Naive B cell (primary cell): ENCODE measurements at regions not wholly inside any gene's neighbourhood (a gene's known extent, or its start where the extent isn't known, plus 50 kb on each side); places are given as distances from the start of the nearest gene placed in this dataset.
A peak's percentile ranks its signal among the peaks of the same experiment; 100 is the strongest.
"Not testable (repeated sequence)": the region's sequence is repeated elsewhere in the genome, so short reads cannot be mapped to it uniquely, and the experiment has no call there.

ENCODE experiments used
- ATAC-seq, 2 donors: fragments of 150-1000 bp; cut with Tn5 transposase; 2 replicates each; pipeline ENCODE4 v1.10.0; 2021; ENCODE audit warnings: low read depth in 2 of 2, mild to moderate bottlenecking in 2 of 2, moderate library complexity in 2 of 2
- DNase-seq: peaks from one replicate; pipeline ENCODE4 v3.0.0; 2022
- H3K27ac Mint-ChIP-seq, 6 donors: one replicate each; pipeline ENCODE4 v1.8.0; 2020 to 2022; ENCODE audit warnings: mild to moderate bottlenecking in 6 of 6, mixed read lengths in 6 of 6, moderate library complexity in 5 of 6, inconsistent platforms in 2 of 6
- H3K27me3 Mint-ChIP-seq, 3 donors: one replicate each; pipeline ENCODE4 v1.8.0; 2021 to 2022; ENCODE audit warnings: mixed read lengths in 3 of 3, mild to moderate bottlenecking in 1 of 3
- H3K36me3 Mint-ChIP-seq, 2 donors: one replicate each; pipeline ENCODE4 v1.8.0; 2020 to 2022; ENCODE audit warnings: mixed read lengths in 2 of 2, inconsistent platforms in 1 of 2, mild to moderate bottlenecking in 1 of 2
- H3K4me1 Mint-ChIP-seq, 3 donors: one replicate each; pipeline ENCODE4 v1.8.0; 2020 to 2022; ENCODE audit warnings: mixed read lengths in 3 of 3, inconsistent platforms in 1 of 3, mild to moderate bottlenecking in 1 of 3, moderate library complexity in 1 of 3
- H3K4me3 Mint-ChIP-seq, 8 donors: one replicate each; pipeline ENCODE4 v1.8.0; 2020 to 2022; ENCODE audit warnings: mild to moderate bottlenecking in 8 of 8, mixed read lengths in 8 of 8, moderate library complexity in 8 of 8, inconsistent platforms in 2 of 8
- H3K9me3 Mint-ChIP-seq, 7 donors: one replicate each; pipeline ENCODE4 v1.8.0; 2020 to 2022; ENCODE audit warnings: mixed read lengths in 7 of 7, mild to moderate bottlenecking in 5 of 7, inconsistent platforms in 2 of 7, moderate library complexity in 1 of 7

- Mint-ChIP-seq H3K36me3 (no peaks in the 10 kb centered on the region), H3K27me3 (peaks cover 11 to 33% (median 32%) of the 10 kb centered on the region in 3 donors), H3K4me1 (peaks cover 6% of the 10 kb centered on the region in 3 donors), H3K27ac (no peak overlapping the region), H3K4me3 (no peak overlapping the region), H3K9me3 (no peaks in the 10 kb centered on the region)
- DNase-seq (no peak), ATAC-seq (no peak)
Measured at GRCh38 chr2:18980786-18981430, 377.5 kb downstream of the OSR1 start.

- Mint-ChIP-seq H3K9me3 (no peaks in the 10 kb centered on the region), H3K27ac (no peak overlapping the region)
Measured at GRCh38 chr2:18980104-18980785, 378.2 kb downstream of the OSR1 start.

GRCh38 chr2:18977409-18977808, 381.0 kb downstream of the OSR1 start:
- H3K4me3 Mint-ChIP-seq, result no peak overlapping the region
- DNase-seq (no peak), ATAC-seq (no peak)
- H3K4me1 Mint-ChIP-seq, result peaks cover 10 to 12% (median 11%) of the 10 kb centered on the region in 3 donors
- peaks cover 0 to 4% (median 0%) of the 10 kb centered on the region in 7 donors for H3K9me3 Mint-ChIP-seq
- H3K27ac Mint-ChIP-seq, result no peak overlapping the region
- H3K27me3 Mint-ChIP-seq, result peaks cover 28 to 56% (median 31%) of the 10 kb centered on the region in 3 donors
- no peaks in the 10 kb centered on the region for H3K36me3 Mint-ChIP-seq

More at GRCh38 chr2:18980104-18980785, 378.2 kb downstream of the OSR1 start:
- ATAC-seq (no peak), DNase-seq (no peak)
- Mint-ChIP-seq H3K4me3 (no peak overlapping the region), H3K36me3 (no peaks in the 10 kb centered on the region), H3K27me3 (peaks cover 15 to 38% (median 33%) of the 10 kb centered on the region in 3 donors), H3K4me1 (peaks cover 10 to 11% (median 11%) of the 10 kb centered on the region in 3 donors)

- Mint-ChIP-seq H3K27ac (no peak overlapping the region), H3K4me3 (no peak overlapping the region), H3K9me3 (peaks cover 0 to 4% (median 0%) of the 10 kb centered on the region in 7 donors), H3K36me3 (no peaks in the 10 kb centered on the region), H3K4me1 (peaks cover 10 to 12% (median 11%) of the 10 kb centered on the region in 3 donors), H3K27me3 (peaks cover 28 to 56% (median 31%) of the 10 kb centered on the region in 3 donors)
- ATAC-seq, result peak; percentile 35 to 64
- DNase-seq, result no peak
Measured at GRCh38 chr2:18976168-18976961, 382.1 kb downstream of the OSR1 start.

GRCh38 chr2:18975506-18976167, 382.8 kb downstream of the OSR1 start:
- Mint-ChIP-seq H3K27ac (peak overlapping the region in 1 of 6 donors; percentile 29), H3K9me3 (peaks cover 0 to 4% (median 0%) of the 10 kb centered on the region in 7 donors), H3K4me3 (peak overlapping the region in 1 of 8 donors; percentile 21), H3K36me3 (no peaks in the 10 kb centered on the region), H3K27me3 (peaks cover 28 to 56% (median 31%) of the 10 kb centered on the region in 3 donors), H3K4me1 (peaks cover 10 to 12% (median 11%) of the 10 kb centered on the region in 3 donors)
- ATAC-seq, result no peak
- DNase-seq, result no peak

GRCh38 chr2:18971628-18972027, 382.3 kb upstream of the NT5C1B start:
- peaks cover 10 to 12% (median 11%) of the 10 kb centered on the region in 3 donors for H3K4me1 Mint-ChIP-seq
- H3K27ac Mint-ChIP-seq, result no peak overlapping the region
- ATAC-seq (no peak), DNase-seq (no peak)
- H3K27me3 Mint-ChIP-seq, result peaks cover 24 to 42% (median 33%) of the 10 kb centered on the region in 3 donors
- H3K9me3 Mint-ChIP-seq, result peaks cover 0 to 4% (median 0%) of the 10 kb centered on the region in 7 donors
- no peaks in the 10 kb centered on the region for H3K36me3 Mint-ChIP-seq
- H3K4me3 Mint-ChIP-seq, result no peak overlapping the region

GRCh38 chr2:18971069-18971378, 381.7 kb upstream of the NT5C1B start:
- no peaks in the 10 kb centered on the region for H3K36me3 Mint-ChIP-seq
- ATAC-seq (no peak), DNase-seq (no peak)
- H3K27ac Mint-ChIP-seq, result no peak overlapping the region
- peaks cover 5 to 7% (median 6%) of the 10 kb centered on the region in 3 donors for H3K4me1 Mint-ChIP-seq
- peaks cover 0 to 4% (median 0%) of the 10 kb centered on the region in 7 donors for H3K9me3 Mint-ChIP-seq
- H3K4me3 Mint-ChIP-seq, result no peak overlapping the region
- peaks cover 18 to 36% (median 28%) of the 10 kb centered on the region in 3 donors for H3K27me3 Mint-ChIP-seq

GRCh38 chr2:18966131-18966530, 376.8 kb upstream of the NT5C1B start:
- H3K9me3 Mint-ChIP-seq, result peaks cover 0 to 21% (median 3%) of the 10 kb centered on the region in 7 donors

GRCh38 chr2:18963739-18964256, 374.4 kb upstream of the NT5C1B start:
- not testable (repeated sequence) for H3K4me1 Mint-ChIP-seq, H3K27me3 Mint-ChIP-seq, ATAC-seq, H3K4me3 Mint-ChIP-seq, DNase-seq, H3K36me3 Mint-ChIP-seq
- Mint-ChIP-seq H3K27ac (peak overlapping the region in 1 of 6 donors; percentile 75), H3K9me3 (peaks cover 0 to 21% (median 3%) of the 10 kb centered on the region in 7 donors)

More at GRCh38 chr2:18966131-18966530, 376.8 kb upstream of the NT5C1B start:
- DNase-seq (no peak), ATAC-seq (no peak)
- Mint-ChIP-seq H3K4me1 (no peaks in the 10 kb centered on the region), H3K27ac (no peak overlapping the region), H3K36me3 (peaks cover 0 to under 1% of the 10 kb centered on the region in 2 donors), H3K27me3 (peaks cover 7 to 17% (median 10%) of the 10 kb centered on the region in 3 donors), H3K4me3 (no peak overlapping the region)

- H3K36me3 Mint-ChIP-seq, result peaks cover 7 to 8% of the 10 kb centered on the region in 2 donors
- no peak for ATAC-seq
- peaks cover 0 to 21% (median 3%) of the 10 kb centered on the region in 7 donors for H3K9me3 Mint-ChIP-seq
- H3K4me3 Mint-ChIP-seq, result no peak overlapping the region
- H3K27me3 Mint-ChIP-seq, result peaks cover 0 to 2% (median 0%) of the 10 kb centered on the region in 3 donors
- H3K27ac Mint-ChIP-seq, result no peak overlapping the region
- H3K4me1 Mint-ChIP-seq, result no peaks in the 10 kb centered on the region
- DNase-seq, result no peak
Measured at GRCh38 chr2:18961991-18962421, 372.6 kb upstream of the NT5C1B start.

- H3K4me1 Mint-ChIP-seq, result no peaks in the 10 kb centered on the region
- H3K36me3 Mint-ChIP-seq, result peaks cover 7 to 8% of the 10 kb centered on the region in 2 donors
- H3K27me3 Mint-ChIP-seq, result no peaks in the 10 kb centered on the region
- H3K27ac Mint-ChIP-seq, result no peak overlapping the region
- no peak overlapping the region for H3K4me3 Mint-ChIP-seq
- H3K9me3 Mint-ChIP-seq, result peaks cover 0 to 20% (median 12%) of the 10 kb centered on the region in 7 donors
- DNase-seq (no peak), ATAC-seq (no peak)
Measured at GRCh38 chr2:18959952-18960717, 370.8 kb upstream of the NT5C1B start.

- H3K36me3 Mint-ChIP-seq, result peaks cover 7 to 8% of the 10 kb centered on the region in 2 donors
- H3K27ac Mint-ChIP-seq, result no peak overlapping the region
- no peak for ATAC-seq
- no peak overlapping the region for H3K4me3 Mint-ChIP-seq
- no peaks in the 10 kb centered on the region for H3K27me3 Mint-ChIP-seq
- peaks cover 2 to 26% (median 7%) of the 10 kb centered on the region in 7 donors for H3K9me3 Mint-ChIP-seq
- DNase-seq, result no peak
- no peaks in the 10 kb centered on the region for H3K4me1 Mint-ChIP-seq
Measured at GRCh38 chr2:18959200-18959599, 369.8 kb upstream of the NT5C1B start.
